ENCODE measurements at regions not wholly inside any gene's neighbourhood (a gene's known extent, or its start where the extent isn't known, plus 50 kb on each side); places are given as distances from the start of the nearest gene placed in this dataset.

DNA sequence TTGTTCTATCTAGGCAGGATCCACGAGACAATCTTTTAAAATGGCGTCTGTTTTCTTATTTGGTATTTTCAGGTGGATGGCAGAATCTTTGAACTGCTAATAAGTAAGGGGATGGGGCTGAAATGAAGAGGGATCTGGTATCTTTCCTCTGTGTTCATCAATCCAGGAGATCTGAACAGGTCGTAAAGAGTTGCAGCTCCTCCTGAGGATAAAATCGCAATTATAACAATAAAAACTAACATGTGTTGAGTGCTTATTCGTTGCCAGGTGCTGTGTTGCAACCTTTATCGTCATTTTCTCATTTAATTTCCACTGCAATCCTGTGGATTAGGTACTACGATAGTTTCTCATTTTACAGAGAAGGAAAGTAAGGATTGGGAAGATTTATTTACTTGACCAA, 134.6 kb upstream of the DPYD start:
- DNase-seq = no peak

DNA sequence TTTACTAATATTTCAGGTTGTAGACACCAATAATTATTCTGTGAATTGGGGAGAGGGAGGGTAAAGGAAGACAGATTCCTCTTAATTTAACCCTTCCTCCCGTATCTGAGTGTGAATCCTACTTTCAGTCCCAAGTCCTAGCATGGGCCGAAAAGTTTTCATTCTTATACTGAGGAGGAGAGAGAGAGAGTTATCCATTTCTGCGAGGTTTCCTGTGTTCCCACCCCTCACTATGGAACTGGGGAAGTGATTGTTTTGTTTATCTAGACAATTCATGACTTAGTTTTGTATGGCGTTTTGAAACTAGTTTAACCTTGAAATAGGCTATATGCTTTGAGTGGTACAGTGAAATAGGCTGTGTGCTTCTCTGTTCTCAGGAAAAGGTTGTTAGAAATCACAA, 134.0 kb upstream of the DPYD start:
- DNase-seq = no peak

DNA sequence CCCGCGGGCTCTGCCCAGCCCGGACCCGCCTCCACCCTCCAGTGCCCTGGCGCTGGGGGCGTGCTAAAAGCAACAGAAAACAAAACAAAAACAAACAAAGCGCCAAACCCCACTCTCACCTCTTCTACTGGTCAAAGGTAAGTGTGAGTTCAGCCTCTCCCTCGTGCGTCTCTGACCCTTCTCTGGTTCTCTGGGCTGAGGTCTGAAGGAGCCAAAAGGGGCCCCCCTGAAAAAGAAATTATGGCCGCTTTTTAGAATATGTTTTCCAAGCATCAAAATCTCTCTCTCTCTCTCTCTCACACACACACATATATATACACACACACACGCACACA, 133.5 kb upstream of the DPYD start:
- DNase-seq = no peak

DNA sequence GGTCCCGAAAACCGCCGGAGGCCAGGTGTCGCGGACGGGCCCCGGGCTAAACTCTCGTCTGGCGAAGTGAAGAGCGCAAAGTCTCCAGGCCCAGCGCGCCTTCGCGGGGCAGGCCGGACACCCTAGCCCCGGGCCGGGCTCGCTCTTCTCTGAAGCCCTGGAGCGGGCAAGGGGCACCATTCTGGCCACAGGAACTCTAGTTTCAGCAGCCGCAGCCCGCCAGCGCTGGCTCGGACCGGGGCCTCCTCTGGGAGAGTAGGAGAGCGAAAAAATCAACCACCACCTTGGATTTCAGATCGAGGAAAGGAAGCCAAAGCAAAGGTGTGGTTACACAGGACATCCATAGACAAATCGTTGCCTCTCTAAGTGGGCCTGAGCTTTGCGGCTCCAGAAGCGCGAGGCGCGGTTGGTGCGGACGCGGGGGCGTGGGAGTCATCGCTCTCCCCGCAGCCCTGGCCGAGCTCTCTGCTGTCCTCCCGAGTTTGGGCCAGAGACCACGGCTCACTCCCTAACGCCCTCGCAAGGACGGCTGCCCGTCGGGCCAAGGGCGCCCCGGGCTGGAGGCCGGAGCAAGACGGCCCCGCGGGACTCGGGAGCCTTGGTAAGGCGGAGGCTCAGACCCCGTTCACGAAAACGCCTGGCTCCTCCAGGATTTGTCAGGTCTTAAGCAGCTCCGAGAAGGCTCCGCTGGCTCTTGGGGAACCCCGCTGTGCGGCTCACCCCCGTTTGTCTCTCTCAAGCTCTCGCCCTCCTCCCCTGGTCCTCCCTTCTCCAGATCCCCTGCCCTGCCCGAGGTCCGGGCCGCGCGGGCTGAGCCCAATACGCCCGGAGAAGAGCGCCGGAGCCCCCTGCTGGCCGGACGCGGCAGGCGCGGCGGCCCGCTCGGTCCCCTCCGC, 132.9 kb upstream of the DPYD start:
- DNase-seq = peak; percentile 82

DNA sequence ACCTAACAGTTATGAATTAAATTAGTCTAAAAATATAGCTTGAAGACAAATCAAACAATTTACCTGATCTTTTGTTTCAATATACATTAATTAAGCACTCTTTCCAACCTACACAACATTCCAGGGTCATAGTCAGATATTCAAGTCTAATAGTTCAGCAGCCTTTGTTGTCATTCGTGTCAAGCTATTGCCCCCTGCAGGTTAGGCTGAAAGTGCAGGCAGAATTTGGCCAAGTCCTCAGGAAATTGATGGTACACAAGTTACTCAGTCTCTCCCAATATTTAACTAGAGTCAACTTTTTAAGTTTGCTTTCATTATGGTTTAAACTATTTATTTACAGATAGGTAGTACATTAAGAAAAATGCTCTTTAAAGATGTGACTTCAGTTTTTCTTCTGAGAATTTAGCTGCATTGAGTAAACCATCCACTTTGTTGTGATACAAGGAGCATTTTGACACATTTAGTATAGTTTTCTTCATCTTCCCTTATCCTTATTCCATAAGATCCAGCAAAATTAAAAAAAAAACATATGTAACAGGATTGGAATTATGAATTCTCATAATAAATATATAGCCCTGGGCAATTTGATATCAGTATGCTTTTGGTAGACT, 130.3 kb upstream of the DPYD start:
- peak; percentile 71 for DNase-seq

DNA sequence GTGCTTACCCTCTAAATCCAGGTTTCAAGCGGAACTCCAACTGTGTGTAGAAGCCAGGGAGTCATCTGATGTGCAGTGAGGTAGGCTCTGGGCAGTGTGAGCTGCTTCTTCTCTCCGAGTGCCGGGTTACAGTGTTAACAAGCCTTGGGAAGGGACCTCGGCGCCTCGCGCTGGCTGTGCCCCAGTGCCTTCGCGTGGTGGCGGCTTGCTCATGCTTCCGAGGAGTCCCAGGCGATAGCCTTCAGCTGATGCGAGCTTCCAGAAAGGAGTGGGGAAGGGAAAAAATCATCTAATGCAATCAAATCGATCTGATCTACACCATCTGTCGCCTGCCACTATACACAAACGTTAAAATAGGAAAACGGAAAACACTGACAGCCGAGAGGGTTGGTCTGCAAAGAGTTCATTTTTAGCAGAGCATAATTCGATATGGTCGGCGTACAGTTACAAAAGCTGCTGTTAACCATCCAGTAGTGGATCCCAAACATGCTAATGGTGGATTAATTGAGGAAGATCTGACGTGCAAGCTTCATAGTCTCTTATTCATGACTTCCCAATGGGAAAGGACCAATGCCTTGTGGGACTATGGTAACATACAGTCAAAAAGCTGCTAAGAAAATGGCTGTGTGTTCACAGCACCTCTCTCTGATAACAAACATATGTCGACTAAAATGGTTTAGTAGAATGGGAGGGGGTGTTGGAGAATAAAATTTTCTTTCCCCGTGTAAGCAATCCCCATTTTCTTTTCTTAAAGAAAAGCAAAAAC, 128.7 kb upstream of the DPYD start:
- DNase-seq = peak; percentile 30

DNA sequence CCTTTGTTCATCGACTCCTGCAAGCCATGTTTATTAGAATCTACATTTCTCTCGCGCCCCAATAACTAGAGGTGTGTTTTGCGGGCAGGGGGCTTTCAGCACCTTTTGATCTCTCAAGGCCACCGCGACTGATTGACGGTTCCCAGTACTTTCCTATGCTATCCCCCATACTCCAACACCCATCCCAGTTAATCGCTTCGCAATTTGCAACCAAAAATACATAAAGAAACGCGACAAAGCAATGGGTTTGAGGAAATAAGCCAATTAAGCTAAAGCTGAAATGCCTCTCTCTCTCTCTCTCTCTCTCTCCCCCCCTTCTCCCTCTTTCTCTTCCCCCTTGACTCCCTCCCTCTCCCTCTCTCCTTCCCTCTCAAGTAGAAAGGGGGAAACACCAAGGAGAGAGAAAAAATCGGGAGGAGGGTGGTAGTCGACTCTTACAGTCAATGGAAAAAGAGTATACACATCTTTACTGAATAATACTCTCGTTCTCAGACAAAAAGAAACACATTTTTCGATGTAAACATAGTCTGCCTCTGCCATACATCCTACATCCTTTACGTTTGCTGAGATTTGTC, 128.0 kb upstream of the DPYD start:
- DNase-seq = no peak

DNA sequence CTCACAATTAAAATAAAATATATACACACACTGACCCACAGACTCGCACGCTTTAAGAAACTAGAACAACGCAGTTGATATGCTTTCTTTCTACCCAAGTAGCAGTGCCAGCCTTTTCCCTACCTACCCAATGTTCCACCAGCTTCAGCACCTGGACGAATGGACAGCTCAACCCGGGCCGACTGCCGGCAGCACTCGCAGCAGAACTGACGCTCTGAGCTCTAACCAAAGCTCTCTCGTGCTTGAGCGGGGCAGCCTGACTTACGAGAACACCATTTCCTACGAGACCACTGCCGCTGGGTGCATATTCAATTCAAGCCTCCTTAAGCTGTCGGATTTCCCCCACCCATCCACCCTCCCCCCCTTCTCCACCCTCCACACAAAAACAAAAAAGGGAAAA, 127.4 kb upstream of the DPYD start:
- DNase-seq = peak; percentile 87

DNA sequence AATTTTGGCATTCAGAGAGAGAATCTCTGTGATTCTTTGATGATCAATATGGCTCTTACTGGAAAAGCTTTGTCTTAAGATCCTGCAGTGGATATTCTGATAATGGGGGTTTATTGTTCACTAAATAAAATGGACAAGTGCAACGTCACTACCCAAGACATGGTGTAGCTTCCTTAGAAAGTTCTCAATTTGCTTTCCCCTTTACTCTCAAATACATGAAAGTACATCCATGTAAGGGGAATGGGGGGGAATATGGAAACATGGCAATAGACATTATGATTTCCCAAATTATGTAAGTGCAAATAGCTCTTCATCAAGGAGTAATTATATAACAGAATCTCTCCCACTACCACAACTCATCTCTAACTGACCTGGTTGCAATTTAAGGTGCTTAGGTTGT, 126.3 kb upstream of the DPYD start:
- DNase-seq = no peak

DNA sequence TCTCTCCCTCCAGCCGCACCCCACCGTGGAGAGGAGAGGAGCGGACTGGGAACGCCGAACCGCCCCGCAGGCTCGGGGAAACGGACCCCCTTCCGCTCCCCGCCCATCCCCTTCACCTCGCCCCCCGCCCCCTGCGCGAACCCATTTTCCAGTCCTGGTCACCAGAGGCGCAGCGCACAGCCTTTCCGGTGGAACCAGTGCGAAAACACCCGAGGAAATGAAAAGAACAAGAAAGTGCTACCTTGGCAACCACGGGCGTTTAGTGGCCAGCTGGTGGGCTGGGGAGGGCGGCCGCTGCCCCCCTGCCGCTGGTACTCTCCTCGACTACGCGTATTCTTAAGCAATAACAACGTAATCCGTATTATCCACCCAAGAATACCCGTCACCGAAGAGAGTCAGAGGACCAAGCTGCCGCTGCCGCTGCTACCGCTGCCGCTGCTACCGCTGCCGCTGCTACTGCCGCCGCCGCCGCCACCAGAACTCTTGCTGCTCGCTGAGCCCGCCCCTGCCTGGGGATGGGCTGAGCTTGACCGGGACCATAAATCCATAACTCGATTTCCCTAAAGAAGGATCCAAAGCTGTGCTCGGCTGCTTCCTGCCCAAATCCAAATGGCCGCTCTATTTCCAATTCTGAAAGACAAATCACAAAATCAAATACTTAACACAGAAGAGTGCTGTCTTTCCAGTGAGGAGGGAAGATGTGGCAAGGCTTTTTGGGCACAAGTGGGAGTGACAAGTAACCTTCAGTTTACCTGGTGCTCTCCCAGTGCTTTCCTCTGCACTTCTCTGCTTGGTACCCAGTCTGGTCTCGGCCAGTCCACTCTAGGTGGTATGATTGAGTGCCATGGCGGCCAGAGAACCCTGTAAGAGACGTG, 125.2 kb upstream of the DPYD start:
- DNase-seq = peak; percentile 28

DNA sequence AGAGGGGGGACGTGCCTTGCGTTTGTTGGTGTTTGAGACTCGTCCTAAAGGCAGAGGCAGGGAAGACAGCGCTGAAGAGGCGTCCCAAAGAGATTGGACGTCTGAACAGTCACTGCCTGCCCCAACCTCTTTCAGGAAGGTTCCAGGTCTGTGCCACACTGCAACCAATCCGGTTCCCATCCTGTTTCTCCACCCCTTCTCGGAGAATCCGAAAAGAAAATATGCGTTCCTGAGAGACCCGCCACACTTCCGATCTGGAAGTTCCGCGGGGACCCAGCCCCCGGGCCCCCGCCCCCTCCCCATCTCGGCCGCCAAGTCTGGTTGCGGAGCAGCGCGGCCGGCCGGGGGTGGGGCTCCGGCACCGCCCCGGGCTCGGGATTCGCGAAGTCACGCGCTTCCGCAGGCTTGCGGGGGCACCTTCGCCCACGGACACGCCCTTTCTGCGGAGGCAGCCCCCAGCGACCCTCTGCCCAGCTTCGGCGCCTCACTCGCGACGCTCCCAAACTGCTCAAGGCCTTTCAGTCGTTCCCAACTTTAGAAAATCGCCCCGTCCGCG, 124.5 kb upstream of the DPYD start:
- DNase-seq = no peak

DNA sequence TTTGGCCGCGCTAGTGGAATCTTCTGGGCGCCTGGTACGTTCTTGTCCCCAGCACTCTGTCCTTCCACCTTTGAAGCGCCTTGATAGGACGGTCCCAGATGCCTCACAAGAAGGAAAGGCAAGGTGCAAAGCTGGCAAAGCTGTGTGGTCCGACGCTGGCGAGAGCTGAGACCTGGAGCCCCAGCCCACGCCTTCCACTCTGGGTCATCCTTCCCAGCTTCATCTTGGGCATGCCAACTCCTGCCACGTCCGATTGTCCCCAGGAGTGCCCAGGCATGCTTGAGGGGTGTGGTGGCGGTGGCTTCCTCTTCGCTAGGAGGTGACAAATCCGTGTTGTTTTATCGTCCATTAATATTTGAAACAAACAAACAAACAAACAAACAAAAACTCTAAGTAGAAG, 123.9 kb upstream of the DPYD start:
- DNase-seq = no peak

DNA sequence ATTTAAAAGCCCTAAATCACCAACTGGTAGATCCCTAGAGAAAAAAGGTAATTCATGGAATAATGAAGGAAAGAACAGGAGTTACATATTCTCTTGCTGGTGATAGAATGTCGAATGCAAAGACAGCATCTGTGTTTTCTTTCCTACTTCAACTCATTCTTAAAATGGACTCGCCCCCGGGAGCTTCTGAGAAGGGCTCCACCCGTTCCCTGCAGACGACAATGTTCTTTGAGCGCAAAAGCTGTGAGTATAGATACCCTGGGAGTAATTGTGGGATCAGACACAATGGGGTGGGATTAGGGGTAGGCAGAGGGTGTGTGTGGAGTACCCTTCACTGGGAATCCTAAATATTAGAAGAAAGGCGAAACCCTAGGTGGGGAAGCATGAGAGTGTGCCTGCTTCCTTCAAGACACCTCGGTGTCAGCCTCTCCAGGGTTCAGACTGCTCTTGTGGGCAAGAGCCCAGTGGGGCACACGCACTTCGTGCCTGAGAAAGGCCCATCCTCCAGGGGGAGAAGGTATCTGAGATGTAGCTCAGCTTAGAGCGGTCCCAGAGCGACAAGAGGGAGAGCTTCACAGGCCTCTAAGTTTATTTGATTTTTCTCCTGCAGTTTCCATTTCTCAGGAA, 123.3 kb upstream of the DPYD start:
- DNase-seq = no peak

DNA sequence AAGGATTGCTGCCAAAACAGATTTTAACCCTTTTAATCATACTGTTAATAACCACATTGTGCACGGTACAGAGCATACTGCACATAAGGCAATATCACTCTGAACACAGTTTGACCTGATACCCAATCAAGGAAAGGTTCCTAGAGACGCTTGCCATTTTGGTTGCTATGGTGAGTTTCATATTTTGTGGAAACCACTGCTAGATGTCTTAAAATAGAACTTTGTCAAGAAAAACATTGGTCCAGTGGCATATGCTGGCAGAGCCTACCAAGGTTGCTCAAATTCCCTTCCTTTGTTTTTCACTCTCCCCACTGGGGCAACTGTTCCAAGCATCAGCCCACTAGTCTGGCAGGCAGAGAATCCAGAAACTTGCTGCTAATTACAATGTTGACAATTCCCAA, 114.8 kb upstream of the DPYD start:
- DNase-seq = no peak

DNA sequence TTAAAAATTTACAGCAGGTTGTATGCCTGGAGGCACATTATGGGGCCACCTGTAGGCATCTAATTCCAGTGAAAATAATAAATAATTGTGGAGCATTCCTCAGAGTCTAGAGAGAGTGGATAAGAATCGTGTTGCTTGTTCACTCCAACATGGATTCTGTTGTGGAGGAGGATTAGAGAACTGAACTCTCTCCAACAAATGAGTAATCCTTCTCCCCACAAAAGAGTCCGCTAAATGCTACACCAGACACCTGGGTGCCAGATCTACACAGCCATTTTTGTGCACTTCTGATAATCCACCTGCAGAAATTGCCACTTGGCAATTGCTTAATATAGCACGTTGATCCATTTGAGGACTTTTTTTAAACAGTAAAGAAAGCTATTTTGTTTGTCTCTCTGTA, 113.7 kb upstream of the DPYD start:
- DNase-seq = no peak

DNA sequence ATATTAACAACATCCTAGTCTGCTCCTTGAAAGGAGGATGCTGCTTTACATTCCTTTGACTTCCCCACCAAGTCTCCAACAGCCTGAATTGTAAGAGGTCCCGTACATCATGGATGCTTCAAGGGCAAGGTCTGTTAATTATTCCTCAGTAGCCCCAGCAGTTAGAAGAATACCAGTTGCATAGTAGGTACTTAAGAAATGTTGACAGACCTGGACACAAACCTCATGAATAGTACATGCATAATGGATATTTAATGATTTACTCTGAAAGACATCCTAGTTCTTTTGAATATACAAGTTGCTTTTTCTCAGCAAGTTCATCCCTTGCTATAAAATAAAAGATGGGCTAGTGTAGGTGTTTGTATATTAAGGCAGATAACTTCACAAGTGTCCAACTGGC, 112.1 kb upstream of the DPYD start:
- DNase-seq = no peak

DNA sequence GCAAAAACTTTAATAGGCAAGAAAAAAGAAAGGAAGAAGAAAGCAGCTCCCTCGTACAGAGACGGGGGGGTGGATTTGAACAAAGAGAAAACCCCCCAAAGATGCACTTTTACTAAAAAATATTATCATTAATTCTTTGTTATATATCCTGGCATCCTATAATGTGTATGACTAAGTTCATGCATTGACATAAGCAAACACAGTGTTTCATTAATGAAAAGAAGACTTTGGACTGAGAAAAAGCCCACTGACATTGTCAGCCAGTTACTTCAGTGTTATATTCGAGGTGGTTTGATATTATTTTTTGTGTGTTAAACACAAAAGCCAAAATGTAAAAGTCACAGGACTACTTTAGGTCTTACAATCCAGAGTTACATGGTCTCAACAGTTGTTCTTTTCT, 110.1 kb upstream of the DPYD start:
- no peak for DNase-seq

DNA sequence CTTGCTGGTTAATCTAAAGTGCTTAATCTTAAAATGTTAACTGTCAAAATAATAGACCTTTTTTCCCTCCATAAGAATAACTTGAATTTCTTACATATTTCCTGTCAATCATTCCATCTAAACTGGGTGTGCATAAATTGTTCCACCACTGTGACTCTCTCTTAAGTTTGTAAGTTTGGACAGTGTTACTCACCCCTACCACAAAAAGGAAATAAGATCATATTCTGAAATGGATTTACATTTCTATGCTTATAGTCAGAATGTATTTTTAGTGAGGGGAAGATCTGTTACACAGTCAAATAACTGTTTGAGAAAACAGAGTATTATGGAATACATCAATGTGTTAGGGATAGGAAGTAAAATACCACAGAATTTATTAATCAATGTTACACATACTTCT, 109.6 kb upstream of the DPYD start:
- DNase-seq = no peak

DNA sequence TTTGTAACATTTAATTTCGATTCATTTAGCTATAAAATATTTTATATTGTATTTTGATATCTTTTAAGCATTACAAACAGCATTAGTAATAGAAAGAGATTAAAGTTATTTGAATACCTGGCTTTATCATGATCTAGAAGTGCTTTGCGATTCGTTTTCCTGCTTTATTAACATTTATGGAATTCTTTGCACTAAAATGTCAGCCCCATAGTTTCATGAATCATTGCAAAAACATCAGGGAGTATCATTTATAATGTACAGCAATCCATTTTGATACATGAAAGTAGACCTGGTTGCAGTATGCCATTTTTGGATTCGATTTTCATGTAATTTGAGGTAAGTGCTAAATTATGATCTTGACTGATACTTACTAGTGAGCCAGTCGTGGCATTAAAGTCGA, 108.0 kb upstream of the DPYD start:
- DNase-seq = no peak

DNA sequence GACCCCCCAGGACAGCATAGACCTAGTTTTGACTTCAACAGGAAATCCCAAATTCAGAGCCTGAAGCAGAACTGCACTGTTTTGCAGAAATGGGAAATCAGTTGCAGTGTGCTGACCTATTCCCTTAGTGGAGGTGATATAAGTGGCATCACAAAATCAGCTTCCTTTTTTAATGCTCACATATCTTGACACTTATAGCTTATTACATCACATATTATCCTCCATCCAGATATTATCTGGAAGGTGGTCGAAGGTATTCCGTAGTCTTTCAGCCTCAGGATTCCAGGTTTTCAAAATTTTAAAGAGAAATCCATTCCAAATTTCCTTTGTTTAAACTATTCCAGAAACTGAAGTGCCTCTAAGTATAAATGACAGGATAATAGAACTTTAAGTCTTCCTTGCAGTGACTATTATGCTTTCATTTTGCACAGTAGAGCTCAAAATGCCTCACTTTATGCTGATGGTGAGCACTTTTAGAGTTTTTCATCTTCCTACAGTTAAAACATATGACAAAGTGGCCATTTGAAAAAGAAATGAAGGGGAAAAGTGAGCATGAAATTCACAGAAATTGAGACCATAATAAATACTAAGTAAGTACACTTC, 106.4 kb upstream of the DPYD start:
- no peak for DNase-seq

DNA sequence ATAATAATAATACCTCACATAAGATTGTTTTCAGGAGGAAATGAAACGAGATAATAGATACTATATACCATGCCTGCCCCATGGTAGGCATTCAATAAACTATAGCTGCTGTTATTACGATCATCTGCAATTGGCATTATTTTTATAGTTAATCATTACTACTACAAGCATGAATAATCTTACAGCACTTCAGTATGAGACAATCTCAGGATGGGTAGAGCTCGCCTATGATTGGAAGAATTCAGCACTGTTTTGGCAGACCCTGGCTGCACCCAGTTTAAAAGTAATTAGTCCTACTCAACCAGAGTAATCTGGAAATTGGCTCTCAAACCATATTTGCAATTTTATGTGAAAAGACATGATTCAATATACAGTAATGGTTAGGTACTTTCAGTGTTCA, 105.0 kb upstream of the DPYD start:
- DNase-seq = no peak
